Lung (tissue), 11 donors: ENCODE measurements at regions not wholly inside any gene's neighbourhood (a gene's known extent, or its start where the extent isn't known, plus 50 kb on each side); places are given as distances from the start of the nearest gene placed in this dataset.

ENCODE experiments used
- ATAC-seq: fragments of 200-7000 bp; cut with Tn5 transposase; one replicate; pipeline ENCODE4 v1.9.1; 2020; ENCODE audit warnings: moderate number of reproducible peaks; ENCODE audit not compliant: insufficient read depth, low FRiP score
- DNase-seq, 3 donors: peaks; one replicate each; pipeline ENCODE4 v3.0.0-alpha.2; 2013 to 2017
- H3K27ac ChIP-seq, 2 donors: one replicate each; pipeline ENCODE4 v1.5.1; 2013; ENCODE audit warnings: mild to moderate bottlenecking in 2 of 2, moderate library complexity in 2 of 2, control low read depth in 1 of 2, inconsistent platforms in 1 of 2, low read depth in 1 of 2, low read length in 1 of 2
- H3K27me3 ChIP-seq, 3 donors: one replicate each; pipeline ENCODE4 v1.5.1; 2013; ENCODE audit warnings: low read length in 2 of 3; ENCODE audit not compliant: control insufficient read depth in 3 of 3, insufficient read depth in 3 of 3
- H3K36me3 ChIP-seq, 4 donors: one replicate each; pipeline ENCODE4 v1.5.1; 2013; ENCODE audit warnings: low read length in 4 of 4, mild to moderate bottlenecking in 1 of 4, moderate library complexity in 1 of 4; ENCODE audit not compliant: control insufficient read depth in 4 of 4, insufficient read depth in 4 of 4
- H3K4me1 ChIP-seq, 5 donors: one replicate each; pipeline ENCODE4 v1.5.1; 2013; ENCODE audit warnings: low read length in 5 of 5, mild to moderate bottlenecking in 2 of 5, moderate library complexity in 1 of 5; ENCODE audit not compliant: control insufficient read depth in 5 of 5, insufficient read depth in 5 of 5
- H3K4me3 ChIP-seq: one replicate; pipeline ENCODE4 v1.5.1; 2013; ENCODE audit warnings: mild to moderate bottlenecking, control low read depth, moderate library complexity
- H3K9ac ChIP-seq, 2 donors: one replicate each; pipeline ENCODE4 v1.5.1; 2013; ENCODE audit warnings: low read length in 2 of 2, control low read depth in 1 of 2; ENCODE audit not compliant: insufficient read depth in 1 of 2
- H3K9me3 ChIP-seq, 4 donors: one replicate each; pipeline ENCODE4 v1.5.1; 2013; ENCODE audit warnings: low read length in 3 of 4, mild to moderate bottlenecking in 1 of 4, moderate library complexity in 1 of 4; ENCODE audit not compliant: control insufficient read depth in 4 of 4, insufficient read depth in 3 of 4
- WGBS, 2 donors: extraction: QIAGEN DNeasy Blood & Tissue Kit; methylation state at CpG; one replicate each; pipeline ENCODE4 v1.1.7; 2013; 5-methylcytosine and 5-hydroxymethylcytosine counted together
- TF ChIP-seq, protein P1 (sequence below): IDR thresholded peaks from 2 replicates; pipeline ENCODE4 v1.5.1; 2012; ENCODE audit warnings: mild to moderate bottlenecking; ENCODE audit errors: control extremely low read depth, extremely low read depth
- donor health status: control.
- donor health status: control.
- donor health status: Bipolar disorder and iron deficiency.
- donor health status: healthy.
- donor health status: DM: yes; HTN: yes; CAD: no.

- H3K27me3 ChIP-seq, result no peaks in the 10 kb centered on the region
- DNase-seq (no peak), ATAC-seq (no peak)
- H3K9ac ChIP-seq, result no peak overlapping the region
- H3K36me3 ChIP-seq, result no peaks in the 10 kb centered on the region
- no peaks in the 10 kb centered on the region for H3K9me3 ChIP-seq
- TF ChIP-seq, protein P1, sequence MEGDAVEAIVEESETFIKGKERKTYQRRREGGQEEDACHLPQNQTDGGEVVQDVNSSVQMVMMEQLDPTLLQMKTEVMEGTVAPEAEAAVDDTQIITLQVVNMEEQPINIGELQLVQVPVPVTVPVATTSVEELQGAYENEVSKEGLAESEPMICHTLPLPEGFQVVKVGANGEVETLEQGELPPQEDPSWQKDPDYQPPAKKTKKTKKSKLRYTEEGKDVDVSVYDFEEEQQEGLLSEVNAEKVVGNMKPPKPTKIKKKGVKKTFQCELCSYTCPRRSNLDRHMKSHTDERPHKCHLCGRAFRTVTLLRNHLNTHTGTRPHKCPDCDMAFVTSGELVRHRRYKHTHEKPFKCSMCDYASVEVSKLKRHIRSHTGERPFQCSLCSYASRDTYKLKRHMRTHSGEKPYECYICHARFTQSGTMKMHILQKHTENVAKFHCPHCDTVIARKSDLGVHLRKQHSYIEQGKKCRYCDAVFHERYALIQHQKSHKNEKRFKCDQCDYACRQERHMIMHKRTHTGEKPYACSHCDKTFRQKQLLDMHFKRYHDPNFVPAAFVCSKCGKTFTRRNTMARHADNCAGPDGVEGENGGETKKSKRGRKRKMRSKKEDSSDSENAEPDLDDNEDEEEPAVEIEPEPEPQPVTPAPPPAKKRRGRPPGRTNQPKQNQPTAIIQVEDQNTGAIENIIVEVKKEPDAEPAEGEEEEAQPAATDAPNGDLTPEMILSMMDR, result no peak
- 86 to 88% methylated on average over 12 of the region's 12 CpGs for WGBS, 2 donors
- H3K4me1 ChIP-seq, result peaks cover 0 to 28% (median 8%) of the 10 kb centered on the region in 5 donors
- H3K4me3 ChIP-seq, result no peak overlapping the region
- H3K27ac ChIP-seq, result no peak overlapping the region
These were observed 599.6 kb downstream of the CCDC171 start for GRCh38 chr9:16152276-16153101.

DNA sequence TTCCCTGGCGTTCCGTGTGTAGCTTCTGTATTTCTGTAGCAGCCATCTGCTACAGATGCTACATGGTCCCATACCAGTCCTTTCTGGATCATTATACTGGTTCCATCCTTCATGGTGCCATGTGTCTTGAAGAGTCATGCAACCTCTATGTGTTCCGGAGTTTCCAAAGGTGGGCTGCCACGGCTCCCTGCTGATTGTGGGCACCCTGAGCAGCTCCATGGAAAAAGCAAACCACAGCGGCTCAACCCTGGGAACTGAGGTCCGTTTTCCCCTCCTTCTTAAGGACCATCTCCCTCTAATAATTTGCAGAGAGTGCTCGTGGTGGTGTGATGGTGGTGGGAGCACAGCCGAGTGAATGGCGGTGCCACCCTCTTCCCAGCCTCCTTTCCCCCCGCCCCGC lies 600.4 kb downstream of the CCDC171 start:
- H3K27ac ChIP-seq, result no peak overlapping the region
- ATAC-seq, result no peak
- 93 to 94% methylated on average over 11 of the region's 11 CpGs for WGBS, 2 donors

GRCh38 chr9:16153741-16154140 lies 600.9 kb downstream of the CCDC171 start:
- Histone ChIP-seq H3K4me1 (peaks cover 0 to 39% (median 10%) of the 10 kb centered on the region in 5 donors), H3K36me3 (no peaks in the 10 kb centered on the region), H3K9ac (no peak overlapping the region), H3K9me3 (no peaks in the 10 kb centered on the region), H3K27me3 (no peaks in the 10 kb centered on the region), H3K27ac (no peak overlapping the region), H3K4me3 (no peak overlapping the region)
- TF ChIP-seq, protein P1, result no peak
- ATAC-seq (no peak), DNase-seq (peak in 2 of 3 donors; percentile 43 to 62)
- WGBS, 2 donors, result 86 to 94% methylated on average over 2 of the region's 2 CpGs

More for the DNA sequence above, 600.4 kb downstream of the CCDC171 start:
- no peaks in the 10 kb centered on the region for H3K27me3 ChIP-seq
- TF ChIP-seq, protein P1, result no peak
- peaks cover 0 to 35% (median 10%) of the 10 kb centered on the region in 5 donors for H3K4me1 ChIP-seq
- no peak overlapping the region for H3K4me3 ChIP-seq
- H3K36me3 ChIP-seq, result no peaks in the 10 kb centered on the region
- H3K9me3 ChIP-seq, result no peaks in the 10 kb centered on the region
- no peak overlapping the region for H3K9ac ChIP-seq
- DNase-seq, result no peak
